ENCODE measurements at regions not wholly inside any gene's neighbourhood (a gene's known extent, or its start where the extent isn't known, plus 50 kb on each side); places are given as distances from the start of the nearest gene placed in this dataset.

GRCh38 chr3:194280777-194281176 lies 70.4 kb downstream of the CPN2 start:
- no peak for TF ChIP-seq CTCF (IDR thresholded peaks at IDR 0.05; ENCODE audit: insufficient read depth, low read length, missing control alignments)
- CTCF ChIA-PET: no interaction called here
- POLR2A ChIA-PET: no interaction called here
- DNase-seq (ENCODE audit: low read depth, low spot score): no peak
- no peak overlapping the region for H3K4me3 ChIP-seq (ENCODE audit: low read depth, low read length)

DNA sequence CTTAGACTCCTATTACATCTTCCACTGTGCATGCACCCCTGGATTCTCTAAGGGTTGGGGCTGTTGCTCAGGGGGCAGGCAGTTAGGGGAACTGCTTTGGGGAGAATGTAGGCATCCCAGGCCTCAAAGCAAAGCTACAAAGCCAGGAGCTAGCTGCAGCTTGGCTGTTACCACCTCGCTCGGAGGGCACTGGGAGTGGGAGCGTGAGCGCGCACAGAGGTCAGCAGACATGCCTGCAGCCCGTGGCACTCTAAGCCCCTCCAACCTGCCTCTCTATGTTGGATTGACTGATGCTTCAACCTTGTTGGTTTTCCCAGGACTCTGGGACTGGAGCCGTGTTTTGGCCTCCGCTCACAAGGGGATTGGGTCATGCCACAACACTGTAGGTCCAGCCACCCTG lies 69.8 kb downstream of the CPN2 start:
- no peak for TF ChIP-seq CTCF (IDR thresholded peaks at IDR 0.05; ENCODE audit: insufficient read depth, low read length, missing control alignments)
- CTCF ChIA-PET: no interaction called here
- no peak overlapping the region for H3K4me3 ChIP-seq (ENCODE audit: low read depth, low read length)
- no peak for DNase-seq (ENCODE audit: low read depth, low spot score)
- POLR2A ChIA-PET: no interaction called here

DNA sequence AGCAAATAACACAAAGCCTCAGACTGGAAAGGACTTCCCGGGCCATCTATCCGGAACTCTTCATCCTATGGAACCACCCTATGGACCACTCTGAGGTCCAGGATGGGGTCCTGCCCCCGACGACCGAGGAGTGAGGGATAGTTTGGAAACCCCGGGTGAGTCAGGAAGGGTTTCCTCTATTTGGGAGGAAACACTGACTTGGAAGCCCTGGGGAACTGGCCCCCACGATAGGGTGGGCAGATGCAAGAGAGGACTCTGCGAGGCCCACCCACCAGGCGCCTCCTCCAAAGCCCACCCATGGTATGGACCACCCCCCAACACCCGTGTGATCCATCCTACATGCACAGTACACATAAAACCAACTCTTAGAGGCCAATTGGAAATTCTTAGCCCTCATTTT lies 69.4 kb downstream of the CPN2 start:
- POLR2A ChIA-PET: no interaction called here
- CTCF ChIA-PET: no interaction called here
- DNase-seq (ENCODE audit: low read depth, low spot score): no peak
- H3K4me3 ChIP-seq (ENCODE audit: low read depth, low read length): no peak overlapping the region
- no peak for TF ChIP-seq CTCF (IDR thresholded peaks at IDR 0.05; ENCODE audit: insufficient read depth, low read length, missing control alignments)

- ChIA-PET CTCF (no interaction called here), POLR2A (no interaction called here)
- no peak for TF ChIP-seq CTCF (IDR thresholded peaks at IDR 0.05; ENCODE audit: insufficient read depth, low read length, missing control alignments)
- no peak overlapping the region for H3K4me3 ChIP-seq (ENCODE audit: low read depth, low read length)
- no peak for DNase-seq (ENCODE audit: low read depth, low spot score)
These were observed 68.5 kb downstream of the CPN2 start for GRCh38 chr3:194282436-194283122.

- no peak for DNase-seq (ENCODE audit: low read depth, low spot score)
- no peak for TF ChIP-seq CTCF (IDR thresholded peaks at IDR 0.05; ENCODE audit: insufficient read depth, low read length, missing control alignments)
- CTCF ChIA-PET: no interaction called here
- POLR2A ChIA-PET: interaction anchor here (0.6 kb wide), 1 partner anchor 115 kb away, joined by 3 read pairs; no protein-coding TSS in a partner anchor
- no peak overlapping the region for H3K4me3 ChIP-seq (ENCODE audit: low read depth, low read length)
These were observed 67.7 kb downstream of the CPN2 start for GRCh38 chr3:194283221-194284006.

- POLR2A ChIA-PET: no interaction called here
- CTCF ChIA-PET: interaction anchor here (1.7 kb wide), 1 partner anchor 503 kb away, joined by 5 read pairs; no protein-coding TSS in a partner anchor
- no peak for TF ChIP-seq CTCF (IDR thresholded peaks at IDR 0.05; ENCODE audit: insufficient read depth, low read length, missing control alignments)
- no peak overlapping the region for H3K4me3 ChIP-seq (ENCODE audit: low read depth, low read length)
- DNase-seq (ENCODE audit: low read depth, low spot score): no peak
These were observed 66.8 kb downstream of the CPN2 start for GRCh38 chr3:194284351-194284750.

All from AG04449 (cell line).